Loucy (cell line): ENCODE measurements at regions not wholly inside any gene's neighbourhood (a gene's known extent, or its start where the extent isn't known, plus 50 kb on each side); places are given as distances from the start of the nearest gene placed in this dataset.

ENCODE experiments used
- CTCF ChIP-seq: fragments of 200-600 bp; sonication (generic); conservative IDR thresholded peaks from 2 replicates; pipeline ENCODE4 v1.5.1; 2014; ENCODE audit warnings: mild to moderate bottlenecking, antibody characterized with exemption, low read length
- EZH2phosphoT487 ChIP-seq: fragments of 200-600 bp; IDR thresholded peaks from 2 replicates; pipeline ENCODE4 v1.6.1; 2018; ENCODE audit warnings: antibody characterized with exemption, mild to moderate bottlenecking, moderate library complexity, borderline replicate concordance

DNA sequence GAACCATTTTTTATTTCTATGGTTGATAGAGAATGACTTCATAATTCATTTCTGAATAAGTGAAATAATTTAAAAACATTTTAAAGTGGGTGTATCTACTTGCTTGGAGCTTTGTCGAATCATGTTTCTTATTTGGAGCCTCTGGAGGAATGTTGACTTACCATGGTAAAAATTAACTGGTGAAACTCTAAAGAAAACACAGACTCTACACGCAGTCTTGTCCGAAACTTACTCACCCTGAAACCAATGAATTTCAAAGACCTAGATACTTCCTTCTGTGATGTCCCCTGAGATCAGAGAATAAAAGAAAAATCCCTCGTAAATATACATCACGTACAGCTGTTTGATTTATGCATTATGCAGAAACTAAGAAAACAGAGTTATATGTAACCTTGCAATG is 665.2 kb upstream of the NRXN1 start:
- no peak for TF ChIP-seq CTCF
- no peak for TF ChIP-seq EZH2phosphoT487
